ENCODE measurements at regions not wholly inside any gene's neighbourhood (a gene's known extent, or its start where the extent isn't known, plus 50 kb on each side); places are given as distances from the start of the nearest gene placed in this dataset.

GRCh38 chr3:164655462-164655861 lies 422.8 kb downstream of the SI start:
- intact Hi-C loops (cut with micrococcal nuclease), result no loop called here
- Mint-ChIP-seq H3K4me3 (no peak overlapping the region), H3K4me1 (no peaks in the 10 kb centered on the region), H3K27me3 (no peaks in the 10 kb centered on the region), H3K27ac (no peak overlapping the region), H3K9me3 (peaks cover 0 to 13% (median 3%) of the 10 kb centered on the region in 8 donors), H3K36me3 (no peaks in the 10 kb centered on the region)
- Histone ChIP-seq H3K4me1 (ENCODE audit: insufficient read depth, low read length) (no peaks in the 10 kb centered on the region), H3K27me3 (ENCODE audit: insufficient read depth, low read length) (no peaks in the 10 kb centered on the region), H3K4me3 (ENCODE audit: low read length in 2 of 2) (no peak overlapping the region), H3K36me3 (ENCODE audit: insufficient read depth, low read length) (no peaks in the 10 kb centered on the region), H3K9me3 (ENCODE audit: control insufficient read depth in 1 of 2, low read length in 2 of 2) (no peaks in the 10 kb centered on the region), H3K27ac (ENCODE audit: low read depth, low read length) (no peak overlapping the region)
- ChIA-PET POLR2A (ENCODE audit: partially characterized antibody) (no interaction called here), CTCF (ENCODE audit: partially characterized antibody) (no interaction called here)
- DNase-seq, result no peak

GRCh38 chr3:164641071-164641470 lies 437.2 kb downstream of the SI start:
- H3K36me3 Mint-ChIP-seq, result no peaks in the 10 kb centered on the region
- no peak overlapping the region for H3K27ac Mint-ChIP-seq
- no peak overlapping the region for H3K4me3 Mint-ChIP-seq
- no peaks in the 10 kb centered on the region for H3K4me1 Mint-ChIP-seq
- Histone ChIP-seq H3K36me3 (ENCODE audit: insufficient read depth, low read length) (no peaks in the 10 kb centered on the region), H3K27me3 (ENCODE audit: insufficient read depth, low read length) (no peaks in the 10 kb centered on the region), H3K27ac (ENCODE audit: low read depth, low read length) (no peak overlapping the region), H3K4me1 (ENCODE audit: insufficient read depth, low read length) (no peaks in the 10 kb centered on the region), H3K9me3 (ENCODE audit: control insufficient read depth in 1 of 2, low read length in 2 of 2) (no peaks in the 10 kb centered on the region), H3K4me3 (ENCODE audit: low read length in 2 of 2) (no peak overlapping the region)
- POLR2A ChIA-PET (ENCODE audit: partially characterized antibody), result no interaction called here
- no peaks in the 10 kb centered on the region for H3K27me3 Mint-ChIP-seq
- peaks cover 2 to 14% (median 3%) of the 10 kb centered on the region in 8 donors for H3K9me3 Mint-ChIP-seq
- CTCF ChIA-PET (ENCODE audit: partially characterized antibody), result no interaction called here
- no peak for DNase-seq
- intact Hi-C loops (cut with micrococcal nuclease), result no loop called here

- H3K4me3 ChIP-seq (ENCODE audit: low read length in 2 of 2), result no peak overlapping the region
- ChIA-PET POLR2A (ENCODE audit: partially characterized antibody) (no interaction called here), CTCF (ENCODE audit: partially characterized antibody) (no interaction called here)
- no peaks in the 10 kb centered on the region for H3K9me3 ChIP-seq (ENCODE audit: control insufficient read depth in 1 of 2, low read length in 2 of 2)
- H3K27ac Mint-ChIP-seq, result no peak overlapping the region
- H3K36me3 ChIP-seq (ENCODE audit: insufficient read depth, low read length), result no peaks in the 10 kb centered on the region
- no peaks in the 10 kb centered on the region for H3K4me1 Mint-ChIP-seq
- H3K9me3 Mint-ChIP-seq, result peaks cover 0 to 14% (median 3%) of the 10 kb centered on the region in 8 donors
- no peaks in the 10 kb centered on the region for H3K27me3 Mint-ChIP-seq
- intact Hi-C loops (cut with micrococcal nuclease), result no loop called here
- H3K27me3 ChIP-seq (ENCODE audit: insufficient read depth, low read length), result no peaks in the 10 kb centered on the region
- no peak for DNase-seq
- H3K4me1 ChIP-seq (ENCODE audit: insufficient read depth, low read length), result no peaks in the 10 kb centered on the region
- no peaks in the 10 kb centered on the region for H3K36me3 Mint-ChIP-seq
- H3K4me3 Mint-ChIP-seq, result no peak overlapping the region
- H3K27ac ChIP-seq (ENCODE audit: low read depth, low read length), result no peak overlapping the region
These were observed 437.7 kb downstream of the SI start for GRCh38 chr3:164640591-164640990.

- Histone ChIP-seq H3K27me3 (ENCODE audit: insufficient read depth, low read length) (no peaks in the 10 kb centered on the region), H3K36me3 (ENCODE audit: insufficient read depth, low read length) (no peaks in the 10 kb centered on the region), H3K9me3 (ENCODE audit: control insufficient read depth in 1 of 2, low read length in 2 of 2) (no peaks in the 10 kb centered on the region), H3K4me3 (ENCODE audit: low read length in 2 of 2) (no peak overlapping the region), H3K27ac (ENCODE audit: low read depth, low read length) (no peak overlapping the region), H3K4me1 (ENCODE audit: insufficient read depth, low read length) (no peaks in the 10 kb centered on the region)
- H3K27me3 Mint-ChIP-seq, result no peaks in the 10 kb centered on the region
- no peaks in the 10 kb centered on the region for H3K4me1 Mint-ChIP-seq
- H3K27ac Mint-ChIP-seq, result no peak overlapping the region
- H3K36me3 Mint-ChIP-seq, result no peaks in the 10 kb centered on the region
- ChIA-PET CTCF (ENCODE audit: partially characterized antibody) (no interaction called here), POLR2A (ENCODE audit: partially characterized antibody) (no interaction called here)
- intact Hi-C loops (cut with micrococcal nuclease), result no loop called here
- H3K9me3 Mint-ChIP-seq, result peaks cover 0 to 6% (median 4%) of the 10 kb centered on the region in 8 donors
- no peak for DNase-seq
- no peak overlapping the region for H3K4me3 Mint-ChIP-seq
These were observed 457.3 kb downstream of the SI start for GRCh38 chr3:164620956-164621355.

- no peaks in the 10 kb centered on the region for H3K9me3 ChIP-seq (ENCODE audit: control insufficient read depth in 1 of 2, low read length in 2 of 2)
- H3K27ac ChIP-seq (ENCODE audit: low read depth, low read length), result no peak overlapping the region
- no peak overlapping the region for H3K27ac Mint-ChIP-seq
- no peak overlapping the region for H3K4me3 Mint-ChIP-seq
- H3K36me3 ChIP-seq (ENCODE audit: insufficient read depth, low read length), result no peaks in the 10 kb centered on the region
- no peaks in the 10 kb centered on the region for H3K4me1 Mint-ChIP-seq
- H3K36me3 Mint-ChIP-seq, result no peaks in the 10 kb centered on the region
- H3K27me3 ChIP-seq (ENCODE audit: insufficient read depth, low read length), result no peaks in the 10 kb centered on the region
- ChIA-PET POLR2A (ENCODE audit: partially characterized antibody) (no interaction called here), CTCF (ENCODE audit: partially characterized antibody) (no interaction called here)
- no peaks in the 10 kb centered on the region for H3K4me1 ChIP-seq (ENCODE audit: insufficient read depth, low read length)
- DNase-seq, result no peak
- peaks cover 0 to 6% (median 4%) of the 10 kb centered on the region in 8 donors for H3K9me3 Mint-ChIP-seq
- no peaks in the 10 kb centered on the region for H3K27me3 Mint-ChIP-seq
- intact Hi-C loops (cut with micrococcal nuclease), result no loop called here
- no peak overlapping the region for H3K4me3 ChIP-seq (ENCODE audit: low read length in 2 of 2)
These were observed 457.9 kb downstream of the SI start for GRCh38 chr3:164620423-164620822.

- Histone ChIP-seq H3K27me3 (ENCODE audit: insufficient read depth, low read length) (no peaks in the 10 kb centered on the region), H3K4me3 (ENCODE audit: low read length in 2 of 2) (no peak overlapping the region), H3K4me1 (ENCODE audit: insufficient read depth, low read length) (no peaks in the 10 kb centered on the region), H3K36me3 (ENCODE audit: insufficient read depth, low read length) (no peaks in the 10 kb centered on the region), H3K9me3 (ENCODE audit: control insufficient read depth in 1 of 2, low read length in 2 of 2) (no peaks in the 10 kb centered on the region), H3K27ac (ENCODE audit: low read depth, low read length) (no peak overlapping the region)
- H3K9me3 Mint-ChIP-seq, result peaks cover 0 to 12% (median under 1%) of the 10 kb centered on the region in 8 donors
- no peak for DNase-seq
- no peaks in the 10 kb centered on the region for H3K36me3 Mint-ChIP-seq
- H3K27ac Mint-ChIP-seq, result no peak overlapping the region
- H3K27me3 Mint-ChIP-seq, result no peaks in the 10 kb centered on the region
- no peaks in the 10 kb centered on the region for H3K4me1 Mint-ChIP-seq
- H3K4me3 Mint-ChIP-seq, result no peak overlapping the region
- POLR2A ChIA-PET (ENCODE audit: partially characterized antibody), result no interaction called here
- CTCF ChIA-PET (ENCODE audit: partially characterized antibody), result no interaction called here
- intact Hi-C loops (cut with micrococcal nuclease), result no loop called here
These were observed 465.5 kb downstream of the SI start for GRCh38 chr3:164612751-164613150.

- no peaks in the 10 kb centered on the region for H3K4me1 ChIP-seq (ENCODE audit: insufficient read depth, low read length)
- H3K9me3 ChIP-seq (ENCODE audit: control insufficient read depth in 1 of 2, low read length in 2 of 2), result no peaks in the 10 kb centered on the region
- no peak overlapping the region for H3K27ac ChIP-seq (ENCODE audit: low read depth, low read length)
- DNase-seq, result no peak
- no peaks in the 10 kb centered on the region for H3K27me3 ChIP-seq (ENCODE audit: insufficient read depth, low read length)
- Mint-ChIP-seq H3K36me3 (no peaks in the 10 kb centered on the region), H3K27ac (no peak overlapping the region), H3K4me3 (no peak overlapping the region), H3K4me1 (no peaks in the 10 kb centered on the region), H3K27me3 (no peaks in the 10 kb centered on the region), H3K9me3 (peaks cover 0 to 14% (median 3%) of the 10 kb centered on the region in 8 donors)
- intact Hi-C loops (cut with micrococcal nuclease), result no loop called here
- CTCF ChIA-PET (ENCODE audit: partially characterized antibody), result no interaction called here
- POLR2A ChIA-PET (ENCODE audit: partially characterized antibody), result no interaction called here
- no peak overlapping the region for H3K4me3 ChIP-seq (ENCODE audit: low read length in 2 of 2)
- H3K36me3 ChIP-seq (ENCODE audit: insufficient read depth, low read length), result no peaks in the 10 kb centered on the region
These were observed 469.6 kb downstream of the SI start for GRCh38 chr3:164608554-164609276.

- Histone ChIP-seq H3K4me1 (ENCODE audit: insufficient read depth, low read length) (no peaks in the 10 kb centered on the region), H3K27me3 (ENCODE audit: insufficient read depth, low read length) (no peaks in the 10 kb centered on the region), H3K4me3 (ENCODE audit: low read length in 2 of 2) (no peak overlapping the region), H3K27ac (ENCODE audit: low read depth, low read length) (no peak overlapping the region), H3K9me3 (ENCODE audit: control insufficient read depth in 1 of 2, low read length in 2 of 2) (no peaks in the 10 kb centered on the region), H3K36me3 (ENCODE audit: insufficient read depth, low read length) (no peaks in the 10 kb centered on the region)
- Mint-ChIP-seq H3K4me1 (no peaks in the 10 kb centered on the region), H3K27me3 (no peaks in the 10 kb centered on the region), H3K9me3 (peaks cover 0 to 10% (median 4%) of the 10 kb centered on the region in 8 donors), H3K27ac (no peak overlapping the region), H3K4me3 (no peak overlapping the region), H3K36me3 (no peaks in the 10 kb centered on the region)
- ChIA-PET CTCF (ENCODE audit: partially characterized antibody) (no interaction called here), POLR2A (ENCODE audit: partially characterized antibody) (no interaction called here)
- intact Hi-C loops (cut with micrococcal nuclease), result no loop called here
- no peak for DNase-seq
These were observed 473.6 kb downstream of the SI start for GRCh38 chr3:164604687-164605086.

All from CD4-positive, alpha-beta memory T cell (primary cell).